Choroid plexus epithelial cell (primary cell): ENCODE measurements at regions not wholly inside any gene's neighbourhood (a gene's known extent, or its start where the extent isn't known, plus 50 kb on each side); places are given as distances from the start of the nearest gene placed in this dataset.

Experiments
- DNase-seq: peaks from one replicate; pipeline ENCODE4 v3.0.0-alpha.2; 2010; ENCODE audit warnings: low read depth
- H3K4me3 ChIP-seq: 2 replicates; pipeline ENCODE4 v1.5.1; 2011; ENCODE audit warnings: low read depth, mild to moderate bottlenecking, control low read depth, low read length, moderate library complexity
- TF ChIP-seq, protein P1 (sequence below): conservative IDR thresholded peaks from 2 replicates; pipeline ENCODE4 v1.5.1; 2011; ENCODE audit warnings: low read depth, mild to moderate bottlenecking, control low read depth, inconsistent platforms, low read length, moderate library complexity

DNA sequence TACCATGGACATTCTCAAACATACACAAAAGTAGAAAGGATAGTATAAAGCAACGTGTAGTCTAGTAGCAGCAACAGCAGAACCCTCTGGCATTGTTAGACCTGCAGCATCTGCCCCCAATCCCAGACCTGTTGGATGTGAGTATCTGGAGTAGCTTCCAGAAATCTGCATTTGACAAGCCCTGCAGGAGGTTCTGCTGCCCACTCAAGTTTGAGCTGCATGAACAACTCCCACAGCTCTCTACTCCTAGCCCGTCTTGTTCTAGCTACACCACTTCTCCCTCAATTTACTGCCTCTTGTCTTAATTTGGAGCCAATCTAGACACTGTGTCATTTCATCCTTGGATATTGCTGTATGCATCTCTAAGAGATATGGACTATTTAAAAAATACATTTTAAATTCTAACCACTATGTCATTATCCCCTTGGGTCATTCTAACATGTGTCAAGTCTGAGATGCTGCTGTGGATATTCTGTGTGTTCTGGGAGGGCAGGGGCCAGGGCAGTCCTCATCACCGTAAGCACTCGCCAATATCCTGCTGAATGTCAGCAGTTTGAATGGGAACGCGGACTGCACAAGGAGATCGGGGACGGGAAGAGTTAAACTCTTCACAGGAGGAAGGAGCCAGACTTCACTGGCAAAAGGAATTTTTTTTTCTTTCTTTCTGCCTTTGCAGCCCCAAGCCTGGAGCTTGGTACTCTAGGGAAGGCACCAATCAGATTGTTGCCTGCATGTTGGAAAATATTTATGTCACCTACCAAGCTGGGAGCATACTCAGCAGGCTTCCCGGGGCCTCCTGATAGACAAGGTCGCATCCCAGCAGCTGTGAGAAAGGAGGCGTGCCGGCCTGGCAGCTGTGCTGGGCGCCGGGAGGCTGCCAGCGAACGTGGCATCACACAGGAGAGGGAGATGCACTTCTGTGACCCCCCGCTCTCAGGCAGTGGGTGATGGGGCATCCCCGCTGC is 429.0 kb downstream of the MIAT start:
- no peak overlapping the region for H3K4me3 ChIP-seq
- peak; percentile 21 for DNase-seq
- TF ChIP-seq, protein P1, sequence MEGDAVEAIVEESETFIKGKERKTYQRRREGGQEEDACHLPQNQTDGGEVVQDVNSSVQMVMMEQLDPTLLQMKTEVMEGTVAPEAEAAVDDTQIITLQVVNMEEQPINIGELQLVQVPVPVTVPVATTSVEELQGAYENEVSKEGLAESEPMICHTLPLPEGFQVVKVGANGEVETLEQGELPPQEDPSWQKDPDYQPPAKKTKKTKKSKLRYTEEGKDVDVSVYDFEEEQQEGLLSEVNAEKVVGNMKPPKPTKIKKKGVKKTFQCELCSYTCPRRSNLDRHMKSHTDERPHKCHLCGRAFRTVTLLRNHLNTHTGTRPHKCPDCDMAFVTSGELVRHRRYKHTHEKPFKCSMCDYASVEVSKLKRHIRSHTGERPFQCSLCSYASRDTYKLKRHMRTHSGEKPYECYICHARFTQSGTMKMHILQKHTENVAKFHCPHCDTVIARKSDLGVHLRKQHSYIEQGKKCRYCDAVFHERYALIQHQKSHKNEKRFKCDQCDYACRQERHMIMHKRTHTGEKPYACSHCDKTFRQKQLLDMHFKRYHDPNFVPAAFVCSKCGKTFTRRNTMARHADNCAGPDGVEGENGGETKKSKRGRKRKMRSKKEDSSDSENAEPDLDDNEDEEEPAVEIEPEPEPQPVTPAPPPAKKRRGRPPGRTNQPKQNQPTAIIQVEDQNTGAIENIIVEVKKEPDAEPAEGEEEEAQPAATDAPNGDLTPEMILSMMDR = no peak

GRCh38 chr22:27087051-27087450 is 429.7 kb downstream of the MIAT start:
- no peak for DNase-seq
- TF ChIP-seq, protein P1 = no peak
- H3K4me3 ChIP-seq = no peak overlapping the region

DNA sequence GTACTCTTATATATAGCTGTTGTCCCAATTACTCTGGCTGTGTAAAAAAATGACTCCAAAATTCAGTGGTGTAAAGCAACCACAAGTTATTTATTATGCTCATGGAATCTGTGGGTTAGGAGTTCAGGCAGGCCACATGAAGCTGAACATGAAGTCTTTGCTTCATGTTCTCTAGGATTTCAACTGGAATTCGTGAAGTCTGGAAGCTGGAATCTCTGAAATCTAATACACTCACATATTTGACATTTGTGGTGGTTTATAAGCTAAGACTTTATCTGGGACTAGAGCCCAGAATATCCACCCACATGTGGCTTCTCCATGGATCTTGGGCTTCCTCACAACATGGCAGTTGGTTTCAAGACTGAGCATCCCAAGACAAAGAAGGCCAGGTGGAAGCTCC is 430.6 kb downstream of the MIAT start:
- TF ChIP-seq, protein P1 = no peak
- peak; percentile 63 for DNase-seq
- H3K4me3 ChIP-seq = no peak overlapping the region

DNA sequence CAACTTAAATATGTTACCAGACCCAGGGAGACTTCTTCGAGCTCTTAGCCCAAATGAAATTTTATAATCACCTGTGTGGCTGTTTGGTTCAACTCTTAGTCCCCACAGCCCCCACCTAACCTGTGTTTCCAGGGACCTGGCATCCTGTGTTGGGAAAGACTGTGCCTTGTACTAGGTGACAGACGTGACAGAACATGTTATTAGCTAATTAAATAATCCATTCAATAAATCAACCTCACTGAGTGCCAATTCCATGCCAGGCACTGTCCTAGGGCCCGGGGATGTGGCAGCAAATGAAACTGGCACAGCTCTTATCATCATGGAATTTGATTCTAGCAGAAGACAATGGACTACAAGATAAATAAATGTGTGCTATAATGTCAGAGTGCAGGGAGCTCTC is 431.9 kb downstream of the MIAT start:
- no peak for DNase-seq
- TF ChIP-seq, protein P1 = no peak
- no peak overlapping the region for H3K4me3 ChIP-seq

- H3K4me3 ChIP-seq = no peak overlapping the region
- TF ChIP-seq, protein P1 = no peak
- DNase-seq = no peak
Observed at GRCh38 chr22:27090611-27091011, 433.2 kb downstream of the MIAT start.

- no peak for DNase-seq
- no peak overlapping the region for H3K4me3 ChIP-seq
- TF ChIP-seq, protein P1 = no peak
Observed at GRCh38 chr22:27093422-27093821, 436.0 kb downstream of the MIAT start.
